Breast epithelium (tissue), 3 donors: ENCODE measurements at regions not wholly inside any gene's neighbourhood (a gene's known extent, or its start where the extent isn't known, plus 50 kb on each side); places are given as distances from the start of the nearest gene placed in this dataset.

Experiments used
- POLR2AphosphoS5 ChIP-seq, 3 donors: sonication (generic); formaldehyde crosslinking; IDR thresholded peaks; one replicate each; pipeline ENCODE4 v1.6.1; 2017; ENCODE audit warnings: antibody characterized with exemption in 3 of 3
- TF ChIP-seq, protein P1 (sequence below), 3 donors: fragments of 450-650 bp; IDR thresholded peaks; one replicate each; pipeline ENCODE4 v1.5.1; 2016 to 2017; ENCODE audit warnings: antibody characterized with exemption in 3 of 3, mild to moderate bottlenecking in 3 of 3, moderate library complexity in 3 of 3

GRCh38 chr5:108587821-108588220 lies 159.9 kb upstream of the FER start:
- no peak for TF ChIP-seq POLR2AphosphoS5 (IDR thresholded peaks at IDR 0.05)
- TF ChIP-seq, protein P1, sequence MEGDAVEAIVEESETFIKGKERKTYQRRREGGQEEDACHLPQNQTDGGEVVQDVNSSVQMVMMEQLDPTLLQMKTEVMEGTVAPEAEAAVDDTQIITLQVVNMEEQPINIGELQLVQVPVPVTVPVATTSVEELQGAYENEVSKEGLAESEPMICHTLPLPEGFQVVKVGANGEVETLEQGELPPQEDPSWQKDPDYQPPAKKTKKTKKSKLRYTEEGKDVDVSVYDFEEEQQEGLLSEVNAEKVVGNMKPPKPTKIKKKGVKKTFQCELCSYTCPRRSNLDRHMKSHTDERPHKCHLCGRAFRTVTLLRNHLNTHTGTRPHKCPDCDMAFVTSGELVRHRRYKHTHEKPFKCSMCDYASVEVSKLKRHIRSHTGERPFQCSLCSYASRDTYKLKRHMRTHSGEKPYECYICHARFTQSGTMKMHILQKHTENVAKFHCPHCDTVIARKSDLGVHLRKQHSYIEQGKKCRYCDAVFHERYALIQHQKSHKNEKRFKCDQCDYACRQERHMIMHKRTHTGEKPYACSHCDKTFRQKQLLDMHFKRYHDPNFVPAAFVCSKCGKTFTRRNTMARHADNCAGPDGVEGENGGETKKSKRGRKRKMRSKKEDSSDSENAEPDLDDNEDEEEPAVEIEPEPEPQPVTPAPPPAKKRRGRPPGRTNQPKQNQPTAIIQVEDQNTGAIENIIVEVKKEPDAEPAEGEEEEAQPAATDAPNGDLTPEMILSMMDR (IDR thresholded peaks at IDR 0.05): no peak
